ENCODE measurements at regions not wholly inside any gene's neighbourhood (a gene's known extent, or its start where the extent isn't known, plus 50 kb on each side); places are given as distances from the start of the nearest gene placed in this dataset.

- no peak overlapping the region for H3K4me3 ChIP-seq
Measured at GRCh38 chr6:71404145-71404966, 115.7 kb downstream of the OGFRL1 start.

DNA sequence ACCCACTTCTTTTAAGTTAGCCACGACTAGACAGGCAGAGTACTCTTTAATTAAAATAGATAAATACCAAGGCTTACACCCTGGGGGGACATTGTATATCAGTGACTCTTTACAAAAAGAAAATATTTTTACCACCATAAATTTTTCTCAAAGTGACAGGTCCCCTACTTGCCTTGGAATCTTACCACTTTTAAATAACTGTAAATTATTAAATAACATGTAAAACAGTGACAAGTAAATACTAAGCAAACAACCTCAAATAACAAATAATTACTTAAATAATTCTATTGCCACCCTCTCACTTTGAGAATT is 116.3 kb downstream of the OGFRL1 start:
- intact Hi-C loops (cut with DNase I; ENCODE audit: low total_unique reads) = no loop called here
- Histone ChIP-seq H3K4me3 (no peak overlapping the region), H3K27ac (peak overlapping the region; percentile 29 to 59), H3K36me3 (no peaks in the 10 kb centered on the region), H3K9me3 (no peaks in the 10 kb centered on the region), H3K4me1 (peaks cover 0 to 61% (median 23%) of the 10 kb centered on the region in 4 donors), H3K27me3 (no peaks in the 10 kb centered on the region)
- no peak for DNase-seq
- TF ChIP-seq CTCF (IDR thresholded peaks at IDR 0.05) = no peak

More at GRCh38 chr6:71404145-71404966, 115.7 kb downstream of the OGFRL1 start:
- H3K4me1 ChIP-seq = peaks cover 0 to 58% (median 18%) of the 10 kb centered on the region in 4 donors
- H3K36me3 ChIP-seq = no peaks in the 10 kb centered on the region
- intact Hi-C loops (cut with DNase I; ENCODE audit: low total_unique reads) = no loop called here
- peak overlapping the region; percentile 29 to 59 for H3K27ac ChIP-seq
- no peak for DNase-seq
- no peak for TF ChIP-seq CTCF (IDR thresholded peaks at IDR 0.05)
- H3K9me3 ChIP-seq = no peaks in the 10 kb centered on the region
- H3K27me3 ChIP-seq = no peaks in the 10 kb centered on the region

GRCh38 chr6:71405416-71405815 is 116.8 kb downstream of the OGFRL1 start:
- H3K9me3 ChIP-seq = no peaks in the 10 kb centered on the region
- no peaks in the 10 kb centered on the region for H3K27me3 ChIP-seq
- H3K4me1 ChIP-seq = peaks cover 0 to 61% (median 25%) of the 10 kb centered on the region in 4 donors
- H3K36me3 ChIP-seq = no peaks in the 10 kb centered on the region
- no peak for DNase-seq
- no peak overlapping the region for H3K4me3 ChIP-seq
- H3K27ac ChIP-seq = peak overlapping the region in 1 of 2 donors; percentile 59
- TF ChIP-seq CTCF (IDR thresholded peaks at IDR 0.05) = no peak
- intact Hi-C loops (cut with DNase I; ENCODE audit: low total_unique reads) = no loop called here

DNA sequence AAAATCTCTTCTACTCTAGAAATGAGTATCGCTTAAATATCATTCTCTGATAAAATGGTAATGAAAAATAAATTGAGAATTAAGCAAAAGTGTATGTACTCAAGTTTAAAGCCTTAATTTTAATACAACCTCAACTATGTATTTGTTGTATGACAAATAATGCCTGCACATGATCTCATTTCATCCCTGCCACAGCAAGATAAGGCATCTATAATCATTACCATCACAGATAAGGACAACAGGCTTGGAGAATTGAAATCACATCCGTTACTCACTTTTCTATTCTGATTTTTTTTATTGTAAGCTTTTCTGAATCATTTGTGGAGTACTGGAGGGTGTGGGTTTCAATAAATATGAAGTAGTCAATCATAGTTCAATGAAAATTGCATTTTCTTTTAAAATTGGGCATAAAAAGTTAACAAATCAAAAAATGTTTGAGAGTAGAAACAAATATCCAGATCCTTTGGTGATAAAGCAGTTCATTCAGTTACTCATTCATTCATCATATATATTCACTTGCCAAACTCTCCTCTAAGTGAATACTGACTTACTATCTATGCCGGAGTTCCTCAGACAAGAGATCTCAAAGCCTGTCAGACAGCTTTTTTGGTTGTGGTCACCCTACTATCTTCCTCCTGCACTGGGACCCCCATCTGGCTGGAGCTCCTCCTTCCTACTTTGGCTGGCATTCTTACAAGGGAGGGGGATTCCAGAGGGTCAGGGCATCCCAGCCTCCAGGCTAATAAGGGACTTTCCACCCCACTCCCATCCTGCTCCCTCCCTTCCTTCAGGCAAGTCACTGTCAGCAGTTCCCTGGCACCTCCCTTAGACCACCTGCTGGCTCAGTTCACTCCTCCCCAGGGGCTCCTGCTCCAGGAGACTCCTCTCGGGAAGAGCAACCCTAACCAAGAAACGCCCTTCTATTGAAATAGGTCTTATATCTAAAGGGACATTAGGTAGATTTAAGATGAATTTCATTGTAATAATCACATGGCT is 118.6 kb downstream of the OGFRL1 start:
- H3K27ac ChIP-seq = no peak overlapping the region
- H3K4me3 ChIP-seq = no peak overlapping the region
- H3K27me3 ChIP-seq = no peaks in the 10 kb centered on the region
- peaks cover 0 to 73% (median 37%) of the 10 kb centered on the region in 4 donors for H3K4me1 ChIP-seq
- no peak for DNase-seq
- intact Hi-C loops (cut with DNase I; ENCODE audit: low total_unique reads) = no loop called here
- H3K36me3 ChIP-seq = no peaks in the 10 kb centered on the region
- TF ChIP-seq CTCF (IDR thresholded peaks at IDR 0.05) = no peak
- H3K9me3 ChIP-seq = no peaks in the 10 kb centered on the region

DNA sequence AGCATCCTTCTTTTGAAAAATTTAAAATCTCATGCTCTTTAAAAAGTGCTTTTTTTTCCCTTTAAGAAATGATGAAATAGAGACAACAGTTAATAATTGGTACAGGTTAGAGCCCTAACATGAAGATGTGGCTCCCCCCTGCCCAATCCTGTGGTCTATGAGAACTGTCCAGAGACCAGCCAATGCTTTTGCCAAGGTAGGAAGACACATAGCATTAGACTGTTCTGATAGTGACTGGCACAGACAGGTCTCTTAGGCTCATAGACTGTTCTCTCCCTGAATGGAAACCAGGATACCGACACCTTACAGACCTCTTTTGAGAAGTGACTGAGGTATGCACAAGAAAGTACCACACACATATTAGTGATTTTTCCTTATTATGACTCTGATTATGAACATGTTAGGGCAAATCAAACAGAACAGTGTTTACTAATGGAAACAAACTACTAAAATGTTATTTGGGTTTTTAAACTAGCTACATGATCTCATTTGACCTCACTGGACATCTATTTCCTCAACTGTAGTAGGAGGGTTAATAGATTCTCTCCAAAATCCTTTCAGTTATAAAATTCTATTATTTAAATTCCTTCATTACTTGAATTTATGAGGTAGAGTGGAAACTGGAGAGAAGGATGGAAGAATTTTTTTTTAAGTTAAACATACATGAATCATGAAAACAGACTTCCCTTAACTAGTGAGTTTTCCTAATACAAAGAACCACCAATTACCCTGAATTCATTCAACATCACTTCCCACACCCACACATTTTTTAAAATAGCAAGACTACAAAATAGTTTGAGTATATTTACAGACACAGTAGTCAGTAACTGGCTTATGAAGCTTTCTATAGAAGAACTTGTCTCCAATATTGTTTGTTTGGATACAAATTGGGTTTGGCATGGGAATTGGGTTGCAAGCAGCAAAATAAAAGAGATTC is 120.4 kb downstream of the OGFRL1 start:
- no peak overlapping the region for H3K27ac ChIP-seq
- intact Hi-C loops (cut with DNase I; ENCODE audit: low total_unique reads) = no loop called here
- H3K4me1 ChIP-seq = peaks cover 0 to 77% (median 38%) of the 10 kb centered on the region in 4 donors
- TF ChIP-seq CTCF (IDR thresholded peaks at IDR 0.05) = no peak
- H3K27me3 ChIP-seq = no peaks in the 10 kb centered on the region
- no peaks in the 10 kb centered on the region for H3K9me3 ChIP-seq
- H3K4me3 ChIP-seq = no peak overlapping the region
- no peak for DNase-seq
- H3K36me3 ChIP-seq = no peaks in the 10 kb centered on the region

Data from tibial artery (tissue), 4 donors.